ENCODE measurements at regions not wholly inside any gene's neighbourhood (a gene's known extent, or its start where the extent isn't known, plus 50 kb on each side); places are given as distances from the start of the nearest gene placed in this dataset.

GRCh38 chr18:64592246-64592645, 443.4 kb upstream of the LINC00305 start:
- Mint-ChIP-seq H3K27ac (no peak overlapping the region), H3K9me3 (no peaks in the 10 kb centered on the region), H3K4me3 (no peak overlapping the region), H3K4me1 (no peaks in the 10 kb centered on the region), H3K27me3 (ENCODE audit: low read depth) (no peaks in the 10 kb centered on the region), H3K36me3 (no peaks in the 10 kb centered on the region)
- DNase-seq (ENCODE audit: low spot score) (no peak), ATAC-seq (no peak)
- TF ChIP-seq ZNF425 (CRISPR knock-in tag; conservative IDR thresholded peaks at IDR 0.05) (no peak), NFYB (CRISPR knock-in tag; conservative IDR thresholded peaks at IDR 0.05; ENCODE audit: low read depth) (no peak), FOXJ3 (CRISPR knock-in tag; IDR thresholded peaks at IDR 0.05; ENCODE audit: borderline replicate concordance) (no peak), ZNF512 (CRISPR knock-in tag; IDR thresholded peaks at IDR 0.05; ENCODE audit: borderline replicate concordance) (no peak), CREM (CRISPR knock-in tag; IDR thresholded peaks at IDR 0.05) (no peak), CDX4 (CRISPR knock-in tag; IDR thresholded peaks at IDR 0.05; ENCODE audit: borderline replicate concordance) (no peak), PRRX2 (CRISPR knock-in tag; IDR thresholded peaks at IDR 0.05) (no peak)
- POLR2A ChIA-PET = no interaction called here
- CTCF ChIA-PET = no interaction called here

- H3K27me3 Mint-ChIP-seq (ENCODE audit: low read depth) = no peaks in the 10 kb centered on the region
- DNase-seq (ENCODE audit: low spot score) (no peak), ATAC-seq (no peak)
- H3K27ac Mint-ChIP-seq = no peak overlapping the region
- H3K4me3 Mint-ChIP-seq = no peak overlapping the region
- H3K4me1 Mint-ChIP-seq = peaks cover 8% of the 10 kb centered on the region
- TF ChIP-seq NR2C2 (CRISPR knock-in tag; IDR thresholded peaks at IDR 0.05) = no peak
- no peak for TF ChIP-seq IRF1 (CRISPR knock-in tag; IDR thresholded peaks at IDR 0.05)
- no peak for TF ChIP-seq RELA (CRISPR knock-in tag; IDR thresholded peaks at IDR 0.05; ENCODE audit: borderline replicate concordance)
- no peak for TF ChIP-seq ZNF317 (CRISPR knock-in tag; IDR thresholded peaks at IDR 0.05; ENCODE audit: borderline replicate concordance, low read depth)
- no peak for TF ChIP-seq GABPB1 (CRISPR knock-in tag; IDR thresholded peaks at IDR 0.05)
- TF ChIP-seq ATF2 (CRISPR knock-in tag; IDR thresholded peaks at IDR 0.05; ENCODE audit: borderline replicate concordance, low read depth) = no peak
- TF ChIP-seq TCF7 (CRISPR knock-in tag; IDR thresholded peaks at IDR 0.05; ENCODE audit: low read depth) = no peak
- TF ChIP-seq FOXJ3 (CRISPR knock-in tag; IDR thresholded peaks at IDR 0.05; ENCODE audit: borderline replicate concordance) = no peak
- no peak for TF ChIP-seq MXD4 (CRISPR knock-in tag; IDR thresholded peaks at IDR 0.05; ENCODE audit: borderline replicate concordance)
- TF ChIP-seq ZNF423 (CRISPR knock-in tag; IDR thresholded peaks at IDR 0.05) = no peak
- TF ChIP-seq GRHL2 (CRISPR knock-in tag; IDR thresholded peaks at IDR 0.05; ENCODE audit: insufficient replicate concordance, severe bottlenecking) = no peak
- ChIA-PET CTCF (no interaction called here), POLR2A (no interaction called here)
- no peaks in the 10 kb centered on the region for H3K36me3 Mint-ChIP-seq
- H3K9me3 Mint-ChIP-seq = no peaks in the 10 kb centered on the region
Measured at GRCh38 chr18:64589000-64589399, 440.1 kb upstream of the LINC00305 start.
